Natural killer cell treated with Interleukin-12 subunit alpha and Interleukin-12 subunit beta and Interleukin-15 and Interleukin-18, amount 100 ng/mL, for 72 hours (primary cell): ENCODE measurements at regions not wholly inside any gene's neighbourhood (a gene's known extent, or its start where the extent isn't known, plus 50 kb on each side); places are given as distances from the start of the nearest gene placed in this dataset.
"Not testable (repeated sequence)": the region's sequence is repeated elsewhere in the genome, so short reads cannot be mapped to it uniquely, and the experiment has no call there.

Experiments
- ATAC-seq, 2 donors: fragments of 150-1000 bp; cut with Tn5 transposase in 1 of 2; sonication (Bioruptor Pico), chemical (Tn5 transposase) in 1 of 2; 2 replicates each; pipeline ENCODE4 v1.10.0; 2021
- DNase-seq: peaks from one replicate; pipeline ENCODE4 v3.0.0; 2022; ENCODE audit warnings: low spot score
- H3K27ac Mint-ChIP-seq, 2 donors: 1 replicate in 1 of 2; 2 replicates in 1 of 2; pipeline ENCODE4 v1.8.0; 2022; ENCODE audit warnings: mixed read lengths in 2 of 2, mild to moderate bottlenecking in 1 of 2, moderate library complexity in 1 of 2
- H3K27me3 Mint-ChIP-seq, 2 donors: 1 replicate in 1 of 2; 2 replicates in 1 of 2; pipeline ENCODE4 v1.8.0; 2022; ENCODE audit warnings: mixed read lengths in 2 of 2
- H3K36me3 Mint-ChIP-seq: one replicate; pipeline ENCODE4 v1.8.0; 2022; ENCODE audit warnings: mixed read lengths
- H3K4me1 Mint-ChIP-seq, 2 donors: 1 replicate in 1 of 2; 2 replicates in 1 of 2; pipeline ENCODE4 v1.8.0; 2022; ENCODE audit warnings: low read depth in 2 of 2, mixed read lengths in 2 of 2, mild to moderate bottlenecking in 1 of 2
- H3K4me3 Mint-ChIP-seq: one replicate; pipeline ENCODE4 v1.8.0; 2022; ENCODE audit warnings: mixed read lengths
- H3K9me3 Mint-ChIP-seq: 2 replicates; pipeline ENCODE4 v1.8.0; 2022; ENCODE audit warnings: mixed read lengths

DNA sequence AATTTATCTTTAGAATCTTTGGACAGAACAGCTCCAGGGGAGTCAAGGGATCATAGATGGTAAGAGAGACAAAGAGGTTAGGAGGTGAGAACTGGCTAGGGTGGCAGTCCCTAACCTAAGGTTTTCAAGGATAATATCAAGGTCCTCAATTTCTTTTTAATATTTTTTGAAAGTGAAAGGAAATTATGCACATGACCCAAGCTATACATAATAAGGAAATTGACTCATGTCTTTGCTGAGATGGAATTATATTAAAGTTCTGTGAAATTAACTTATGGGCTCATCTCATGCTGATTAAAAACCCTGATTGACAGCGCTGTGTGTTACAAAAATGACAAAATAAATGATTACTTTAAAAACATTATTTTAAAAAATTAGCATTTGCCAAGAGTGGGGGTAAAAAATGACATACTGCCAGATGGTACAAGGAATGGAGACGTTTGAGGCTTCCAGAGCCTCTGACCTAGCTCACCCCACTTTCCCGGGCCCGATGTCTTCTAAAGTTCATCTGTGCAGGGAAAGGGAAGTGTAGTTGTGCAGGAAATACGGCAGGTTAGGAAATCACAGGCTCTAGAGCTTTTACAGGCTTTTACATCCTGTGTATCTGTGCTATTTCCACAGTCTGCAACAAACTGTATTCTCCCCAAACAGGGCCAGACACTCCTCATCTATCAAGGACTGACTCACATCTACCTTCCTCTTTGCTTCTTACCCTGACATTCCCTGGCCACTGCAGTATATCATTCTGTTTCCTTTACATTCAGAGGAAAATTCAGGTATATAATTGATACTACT lies 185.6 kb upstream of the PRSS58 start:
- Mint-ChIP-seq H3K4me3 (no peak overlapping the region), H3K36me3 (no peaks in the 10 kb centered on the region), H3K27me3 (peaks cover 2 to 6% of the 10 kb centered on the region in 2 donors), H3K9me3 (no peaks in the 10 kb centered on the region), H3K27ac (no peak overlapping the region), H3K4me1 (peaks cover 2 to 10% of the 10 kb centered on the region in 2 donors)
- ATAC-seq, result no peak
- no peak for DNase-seq

DNA sequence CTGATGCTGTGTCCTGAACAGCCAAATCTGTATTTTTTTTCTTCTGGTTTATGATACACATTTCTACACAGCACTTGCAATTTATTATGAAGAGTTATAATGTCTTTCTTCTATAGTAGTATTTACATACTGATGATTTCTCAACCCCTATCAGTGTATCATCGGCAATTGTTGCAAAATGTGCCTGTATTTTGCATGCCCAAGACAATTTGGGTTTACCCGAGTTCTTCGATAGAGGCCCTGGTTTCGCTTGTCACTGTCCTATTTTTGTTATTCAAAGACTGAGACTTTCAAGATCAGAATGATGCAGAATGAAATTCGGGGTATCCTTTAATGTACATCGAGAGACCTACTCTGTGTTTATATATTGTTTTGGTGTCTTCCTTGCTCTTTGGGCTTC lies 184.5 kb upstream of the PRSS58 start:
- ATAC-seq (no peak), DNase-seq (no peak)
- Mint-ChIP-seq H3K27ac (no peak overlapping the region), H3K27me3 (peaks cover 1 to 6% of the 10 kb centered on the region in 2 donors), H3K4me1 (peaks cover 2 to 10% of the 10 kb centered on the region in 2 donors), H3K4me3 (no peak overlapping the region), H3K9me3 (no peaks in the 10 kb centered on the region), H3K36me3 (no peaks in the 10 kb centered on the region)

DNA sequence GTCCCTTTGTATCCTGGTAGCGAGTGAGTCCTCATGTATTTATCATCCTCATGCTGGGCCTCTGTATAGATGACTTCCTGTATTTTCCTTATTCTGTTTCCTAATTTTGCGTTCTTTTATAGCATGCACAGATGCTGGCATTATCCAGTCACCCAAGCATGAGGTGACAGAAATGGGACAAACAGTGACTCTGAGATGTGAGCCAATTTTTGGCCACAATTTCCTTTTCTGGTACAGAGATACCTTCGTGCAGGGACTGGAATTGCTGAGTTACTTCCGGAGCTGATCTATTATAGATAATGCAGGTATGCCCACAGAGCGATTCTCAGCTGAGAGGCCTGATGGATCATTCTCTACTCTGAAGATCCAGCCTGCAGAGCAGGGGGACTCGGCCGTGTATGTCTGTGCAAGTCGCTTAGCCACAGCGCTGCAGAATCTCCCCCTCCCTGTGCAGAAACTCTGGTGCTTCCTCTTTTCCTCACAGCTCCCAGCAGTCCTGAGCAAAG lies 183.1 kb upstream of the PRSS58 start:
- Mint-ChIP-seq H3K4me1 (peaks cover 5 to 10% of the 10 kb centered on the region in 2 donors), H3K4me3 (no peak overlapping the region), H3K27me3 (peaks cover 2 to 6% of the 10 kb centered on the region in 2 donors), H3K27ac (no peak overlapping the region), H3K9me3 (no peaks in the 10 kb centered on the region), H3K36me3 (no peaks in the 10 kb centered on the region)
- ATAC-seq, result no peak
- DNase-seq, result no peak

DNA sequence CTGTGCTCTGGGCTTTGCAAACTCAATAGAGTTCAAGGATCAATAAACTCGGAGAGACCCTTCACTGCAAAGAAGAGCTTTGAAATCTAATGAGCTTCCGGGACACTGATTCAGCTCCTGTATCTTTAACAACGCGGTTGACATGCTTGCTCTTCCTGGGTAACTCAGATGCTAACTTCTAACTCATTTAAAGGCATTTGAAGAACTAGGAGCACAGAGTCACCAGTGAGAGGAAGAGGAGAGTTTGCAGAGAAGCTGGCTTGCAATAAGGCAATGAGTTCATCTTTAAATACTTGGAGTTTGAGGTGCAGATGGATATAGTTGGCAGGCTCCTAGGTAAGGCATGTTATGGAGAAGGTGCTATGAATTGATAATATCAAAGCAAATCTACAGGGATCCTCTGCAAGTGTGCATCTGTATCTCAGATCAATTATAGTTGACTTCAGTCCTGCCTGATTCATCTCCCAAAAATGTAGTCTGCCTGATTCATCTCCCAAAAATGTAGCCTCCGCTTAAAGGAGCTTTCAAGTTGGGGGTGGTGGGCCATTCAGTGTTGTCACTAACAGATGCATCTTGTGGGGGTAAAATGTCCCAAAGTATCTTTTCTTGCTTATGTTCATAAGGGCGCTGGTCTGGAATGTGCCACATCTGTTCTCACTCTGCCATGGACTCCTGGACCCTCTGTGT lies 182.5 kb upstream of the PRSS58 start:
- DNase-seq, result no peak
- no peaks in the 10 kb centered on the region for H3K36me3 Mint-ChIP-seq
- no peak overlapping the region for H3K4me3 Mint-ChIP-seq
- no peaks in the 10 kb centered on the region for H3K9me3 Mint-ChIP-seq
- no peak overlapping the region for H3K27ac Mint-ChIP-seq
- peaks cover 2 to 6% of the 10 kb centered on the region in 2 donors for H3K27me3 Mint-ChIP-seq
- ATAC-seq, result no peak
- H3K4me1 Mint-ChIP-seq, result peaks cover 5 to 10% of the 10 kb centered on the region in 2 donors

DNA sequence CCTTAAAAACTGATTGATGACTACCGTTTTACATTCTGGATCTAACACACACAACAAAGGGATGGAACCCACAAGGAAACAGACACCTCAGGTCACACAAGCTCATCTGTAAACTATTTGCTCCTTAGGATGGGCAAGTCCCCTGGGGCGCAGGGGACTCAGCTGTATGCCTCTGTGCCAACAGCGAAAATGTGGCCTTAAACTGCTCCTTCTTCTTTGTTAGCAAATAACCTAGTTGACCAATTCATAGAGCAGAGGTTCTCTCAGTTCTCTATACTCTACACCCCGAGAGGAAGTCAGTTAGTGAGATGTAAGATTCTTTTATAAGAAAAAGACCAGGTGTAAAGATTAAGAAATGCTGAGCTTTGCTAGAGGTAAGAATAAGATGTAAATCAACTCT lies 181.9 kb upstream of the PRSS58 start:
- Mint-ChIP-seq H3K4me1 (peaks cover 9 to 10% of the 10 kb centered on the region in 2 donors), H3K27me3 (peaks cover 2 to 6% of the 10 kb centered on the region in 2 donors), H3K36me3 (no peaks in the 10 kb centered on the region), H3K9me3 (no peaks in the 10 kb centered on the region), H3K27ac (no peak overlapping the region), H3K4me3 (no peak overlapping the region)
- DNase-seq (no peak), ATAC-seq (no peak)

DNA sequence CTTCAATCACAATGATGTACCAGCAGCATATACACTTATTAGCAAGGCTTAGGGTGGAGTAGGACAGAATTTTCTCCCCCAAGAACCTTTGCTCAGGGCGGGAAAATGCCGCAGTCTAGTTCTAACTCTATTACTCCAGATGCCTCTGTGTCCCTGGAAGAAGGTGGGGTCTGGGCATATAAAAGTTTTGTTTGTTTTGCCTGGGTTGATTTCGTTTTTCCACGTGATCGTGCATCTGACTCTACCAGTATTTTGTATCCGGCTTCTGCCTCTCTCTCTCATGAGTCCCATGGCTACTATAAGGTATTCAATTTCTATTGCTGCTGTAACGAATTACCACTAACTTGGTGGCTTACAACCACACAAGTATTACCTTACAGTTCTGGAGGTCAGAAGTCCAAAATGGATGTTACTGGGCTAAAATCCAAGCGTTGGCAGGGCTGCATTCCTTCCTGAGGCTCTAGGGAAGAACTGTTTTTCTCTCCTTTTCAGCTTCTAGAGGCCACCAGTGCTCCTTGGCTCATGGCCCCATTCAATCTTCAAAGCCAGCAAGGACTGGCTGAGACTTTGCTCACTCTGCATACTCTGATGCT lies 181.2 kb upstream of the PRSS58 start:
- peaks cover 13 to 17% of the 10 kb centered on the region in 2 donors for H3K4me1 Mint-ChIP-seq
- H3K9me3 Mint-ChIP-seq, result no peaks in the 10 kb centered on the region
- DNase-seq, result no peak
- no peaks in the 10 kb centered on the region for H3K36me3 Mint-ChIP-seq
- no peak overlapping the region for H3K27ac Mint-ChIP-seq
- H3K27me3 Mint-ChIP-seq, result peaks cover 2 to 6% of the 10 kb centered on the region in 2 donors
- ATAC-seq, result no peak
- no peak overlapping the region for H3K4me3 Mint-ChIP-seq

DNA sequence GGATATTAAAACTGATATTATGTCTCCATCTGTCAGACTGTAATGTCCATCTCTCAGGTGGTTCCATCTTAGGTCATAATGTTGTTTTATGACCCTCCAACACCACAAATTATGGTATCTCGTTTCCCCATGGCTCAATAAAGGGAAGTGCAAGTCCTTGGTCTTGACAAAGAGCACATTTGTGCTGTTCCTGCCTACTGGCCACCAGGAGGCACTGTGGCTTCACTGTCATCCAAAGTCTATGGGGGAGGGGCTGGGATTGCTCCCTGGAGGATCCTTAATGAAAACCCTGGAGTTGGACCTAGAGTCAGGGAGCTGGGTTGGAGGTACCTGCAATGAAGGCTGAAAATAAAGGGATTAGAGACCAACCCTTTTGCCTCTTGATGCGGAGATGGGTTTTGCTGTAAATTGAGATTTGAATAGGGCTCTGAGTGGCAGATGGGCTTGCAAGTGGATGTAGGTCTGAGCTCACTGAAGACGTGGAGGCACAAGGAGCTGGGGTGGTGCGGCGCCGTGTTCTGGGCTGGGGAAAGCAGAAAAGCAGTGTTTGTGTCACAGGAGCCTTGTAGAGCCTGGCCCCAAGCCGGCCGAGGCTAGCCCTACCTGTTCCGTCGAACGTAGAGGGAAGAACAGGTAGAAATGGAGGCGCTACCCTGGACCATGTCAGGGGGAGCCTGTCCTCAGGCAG lies 180.5 kb upstream of the PRSS58 start:
- peaks cover 11 to 19% of the 10 kb centered on the region in 2 donors for H3K4me1 Mint-ChIP-seq
- peaks cover 2 to 6% of the 10 kb centered on the region in 2 donors for H3K27me3 Mint-ChIP-seq
- H3K36me3 Mint-ChIP-seq, result no peaks in the 10 kb centered on the region
- no peak overlapping the region for H3K4me3 Mint-ChIP-seq
- ATAC-seq (peak in 1 of 2 donors; percentile 51), DNase-seq (no peak)
- no peaks in the 10 kb centered on the region for H3K9me3 Mint-ChIP-seq
- no peak overlapping the region for H3K27ac Mint-ChIP-seq

DNA sequence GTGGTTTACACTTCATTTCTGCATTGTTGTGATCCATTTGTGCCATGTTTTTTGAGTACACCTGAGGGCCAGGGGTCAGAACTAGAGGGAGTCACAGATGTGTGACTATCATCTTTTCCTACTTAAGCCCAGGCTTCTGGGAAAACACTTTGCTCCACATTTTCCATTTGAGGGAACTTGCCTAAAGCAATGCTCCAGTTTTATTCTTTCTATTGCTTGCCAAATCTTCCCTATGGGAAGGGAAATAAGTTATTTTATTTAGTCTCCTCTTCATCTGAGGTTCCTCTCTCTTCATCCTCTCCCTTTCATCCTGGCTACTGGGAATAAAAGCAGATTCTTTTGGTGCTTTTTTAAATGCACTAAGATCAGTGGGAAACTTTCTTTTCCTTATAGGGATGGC lies 179.9 kb upstream of the PRSS58 start:
- Mint-ChIP-seq H3K4me3 (no peak overlapping the region), H3K4me1 (peaks cover 11 to 17% of the 10 kb centered on the region in 2 donors), H3K36me3 (no peaks in the 10 kb centered on the region), H3K27ac (no peak overlapping the region), H3K27me3 (peaks cover 2 to 3% of the 10 kb centered on the region in 2 donors), H3K9me3 (no peaks in the 10 kb centered on the region)
- DNase-seq (no peak), ATAC-seq (no peak)

DNA sequence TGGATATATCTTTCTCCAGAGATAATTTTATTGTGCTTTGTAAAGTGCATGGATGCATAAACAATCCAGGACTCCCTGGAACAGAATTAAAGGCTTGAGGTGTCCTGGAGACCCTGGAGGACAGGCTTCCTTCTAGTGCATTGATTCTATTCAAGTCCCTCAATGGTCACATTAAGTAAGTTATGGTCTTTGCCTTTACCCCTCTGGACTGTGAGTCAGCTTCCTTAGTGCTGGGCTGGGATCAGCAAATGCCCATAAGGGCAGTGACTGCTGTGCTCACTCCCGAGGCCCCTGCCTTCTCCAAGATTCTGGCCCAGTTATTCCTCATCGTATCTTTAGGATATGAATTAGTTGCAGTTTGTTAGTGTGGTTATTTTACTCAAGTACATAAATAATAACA lies 178.7 kb upstream of the PRSS58 start:
- DNase-seq, result no peak
- Mint-ChIP-seq H3K9me3 (no peaks in the 10 kb centered on the region), H3K27ac (no peak overlapping the region), H3K4me1 (peaks cover 11 to 14% of the 10 kb centered on the region in 2 donors), H3K27me3 (peaks cover 0 to 2% of the 10 kb centered on the region in 2 donors), H3K36me3 (no peaks in the 10 kb centered on the region), H3K4me3 (no peak overlapping the region)
- ATAC-seq, result no peak

DNA sequence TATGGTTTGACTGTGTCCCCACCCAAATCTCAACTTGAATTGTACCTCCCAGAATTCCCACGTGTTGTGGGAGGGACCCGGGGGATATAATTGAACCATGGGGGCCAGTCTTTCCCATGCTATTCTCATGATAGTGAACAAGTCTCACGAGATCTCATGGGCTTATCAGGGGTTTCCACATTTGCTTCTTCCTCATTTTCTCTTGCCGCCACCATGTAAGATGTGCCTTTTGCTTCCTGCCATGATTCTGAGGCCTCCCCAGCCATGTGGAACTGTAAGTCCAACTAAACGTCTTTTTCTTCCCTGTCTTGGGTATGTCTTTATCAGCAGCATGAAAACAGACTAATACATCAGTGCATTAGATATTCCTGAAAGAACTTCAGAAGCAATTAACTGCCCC lies 177.7 kb upstream of the PRSS58 start:
- not testable (repeated sequence) for ATAC-seq, H3K36me3 Mint-ChIP-seq, H3K27me3 Mint-ChIP-seq, H3K27ac Mint-ChIP-seq, DNase-seq, H3K9me3 Mint-ChIP-seq
- H3K4me1 Mint-ChIP-seq, result peaks cover 9 to 11% of the 10 kb centered on the region in 2 donors
- H3K4me3 Mint-ChIP-seq, result peak overlapping the region; percentile 41

DNA sequence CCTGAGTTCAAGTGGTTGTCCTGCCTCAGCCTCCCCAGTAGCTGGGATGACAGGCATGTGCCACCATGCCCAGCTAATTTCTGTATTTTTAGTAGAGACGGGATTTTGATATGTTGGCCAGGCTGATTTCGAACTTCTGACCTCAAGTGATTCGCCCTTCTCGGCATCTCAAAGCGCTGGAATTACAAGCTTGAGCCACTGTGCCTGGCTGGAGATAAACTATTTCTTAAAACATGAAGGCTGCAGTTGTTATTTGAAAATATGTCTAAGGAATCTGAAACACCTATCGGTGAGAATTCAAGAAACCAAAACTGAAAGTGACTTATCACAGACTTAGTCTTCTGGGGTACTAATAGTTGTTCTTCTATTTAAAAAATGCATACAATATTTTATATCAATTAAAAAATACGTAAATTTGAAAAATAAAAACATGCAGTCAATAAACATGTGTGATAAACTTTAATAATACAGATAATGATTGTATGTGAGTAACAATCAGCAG lies 176.9 kb upstream of the PRSS58 start:
- no peak overlapping the region for H3K27ac Mint-ChIP-seq
- no peak for ATAC-seq

DNA sequence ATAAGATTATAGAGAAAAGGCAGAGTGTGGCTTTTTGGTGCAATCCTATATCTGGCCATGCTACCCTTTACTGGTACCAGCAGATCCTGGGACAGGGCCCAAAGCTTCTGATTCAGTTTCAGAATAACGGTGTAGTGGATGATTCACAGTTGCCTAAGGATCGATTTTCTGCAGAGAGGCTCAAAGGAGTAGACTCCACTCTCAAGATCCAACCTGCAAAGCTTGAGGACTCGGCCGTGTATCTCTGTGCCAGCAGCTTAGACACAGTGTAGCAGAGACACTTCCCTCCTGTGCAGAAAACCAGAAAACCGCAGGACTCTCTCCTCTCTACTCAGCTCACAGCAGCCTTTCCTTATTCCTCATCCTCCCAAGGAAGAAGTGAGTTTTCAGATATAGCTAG lies 176.3 kb upstream of the PRSS58 start:
- not testable (repeated sequence) for H3K36me3 Mint-ChIP-seq, H3K27me3 Mint-ChIP-seq, H3K27ac Mint-ChIP-seq, DNase-seq, H3K9me3 Mint-ChIP-seq
- H3K4me3 Mint-ChIP-seq, result peak overlapping the region; percentile 74
- ATAC-seq, result peak; percentile 11 to 52
- peaks cover 9 to 11% of the 10 kb centered on the region in 2 donors for H3K4me1 Mint-ChIP-seq

More for the DNA sequence above, 176.9 kb upstream of the PRSS58 start:
- peaks cover 9 to 11% of the 10 kb centered on the region in 2 donors for H3K4me1 Mint-ChIP-seq
- peaks cover 0 to 4% of the 10 kb centered on the region in 2 donors for H3K27me3 Mint-ChIP-seq
- H3K4me3 Mint-ChIP-seq, result peak overlapping the region; percentile 74
- DNase-seq, result no peak
- H3K36me3 Mint-ChIP-seq, result no peaks in the 10 kb centered on the region
- H3K9me3 Mint-ChIP-seq, result no peaks in the 10 kb centered on the region

DNA sequence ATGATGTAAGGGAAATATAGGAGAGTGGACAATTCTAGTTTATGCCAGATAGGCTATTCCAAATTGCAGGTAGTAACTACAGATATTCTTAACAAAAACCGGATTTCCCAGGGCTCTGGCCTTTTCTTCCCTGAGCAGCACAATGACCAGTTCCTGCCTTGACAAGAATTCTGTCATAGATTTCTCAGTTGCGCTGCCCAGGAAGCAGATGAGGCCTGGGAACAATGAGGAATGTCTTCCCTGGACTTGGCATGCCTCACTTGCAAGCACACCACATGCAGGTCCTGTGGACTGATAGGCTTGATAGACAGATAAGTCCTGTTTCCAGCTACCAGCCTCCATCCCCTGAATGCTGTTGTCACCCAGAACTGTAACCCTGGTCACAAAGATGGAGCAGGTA lies 174.5 kb upstream of the PRSS58 start:
- no peaks in the 10 kb centered on the region for H3K36me3 Mint-ChIP-seq
- H3K4me1 Mint-ChIP-seq, result peaks cover 9 to 11% of the 10 kb centered on the region in 2 donors
- H3K9me3 Mint-ChIP-seq, result no peaks in the 10 kb centered on the region
- no peak overlapping the region for H3K27ac Mint-ChIP-seq
- DNase-seq (no peak), ATAC-seq (no peak)
- peaks cover 0 to 5% of the 10 kb centered on the region in 2 donors for H3K27me3 Mint-ChIP-seq
- H3K4me3 Mint-ChIP-seq, result no peak overlapping the region
